ENCODE measurements at regions not wholly inside any gene's neighbourhood (a gene's known extent, or its start where the extent isn't known, plus 50 kb on each side); places are given as distances from the start of the nearest gene placed in this dataset.

DNA sequence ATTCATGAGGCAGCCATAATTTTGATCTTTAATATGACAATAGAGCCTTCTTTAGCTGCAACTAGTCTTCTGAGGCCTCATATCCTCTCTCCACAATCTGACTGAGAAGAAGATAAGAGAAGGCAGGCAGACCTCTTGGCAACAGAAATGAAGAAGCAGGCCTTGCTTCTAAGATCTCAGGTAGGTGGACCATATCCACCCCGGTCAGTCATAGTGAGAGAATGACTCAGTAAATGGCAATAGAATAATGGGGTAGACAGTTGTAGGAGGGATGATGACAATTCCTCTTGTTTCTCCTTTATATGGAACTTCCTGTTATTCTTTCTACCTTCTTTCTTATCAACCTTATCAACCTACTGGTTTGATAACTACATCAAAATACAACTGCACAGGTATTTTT is 246.7 kb upstream of the G2E3 start:
- TF ChIP-seq ZNF274 (IDR thresholded peaks at IDR 0.05; ENCODE audit: low read depth, low read length): no peak
- no peak for TF ChIP-seq SUZ12 (IDR thresholded peaks at IDR 0.05; ENCODE audit: extremely low read depth, insufficient read depth, insufficient read length)
- no peak for TF ChIP-seq YY1 (IDR thresholded peaks at IDR 0.05; ENCODE audit: insufficient read depth, insufficient read length)

Measured in NT2/D1 (cell line).